Common myeloid progenitor, CD34-positive (primary cell): ENCODE measurements at regions not wholly inside any gene's neighbourhood (a gene's known extent, or its start where the extent isn't known, plus 50 kb on each side); places are given as distances from the start of the nearest gene placed in this dataset.

Source experiments
- CTCF ChIA-PET: fragments of 350-600 bp; sonication (Branson Sonifier 250); formaldehyde crosslinking; loops from one replicate; lab custom pipeline; 2021; ENCODE audit warnings: antibody characterized with exemption; lab: Charles Lee
- POLR2A ChIA-PET: fragments of 350-600 bp; sonication (Branson Sonifier 250); formaldehyde crosslinking; loops from one replicate; lab custom pipeline; 2021; ENCODE audit warnings: antibody characterized with exemption; lab: Charles Lee
- DNase-seq, 3 donors: peaks; one replicate each; pipeline versions ENCODE4 v3.0.0 to v3.0.0-alpha.2; 2013
- H3K27ac ChIP-seq, 2 experiments: 1 replicate in 1 of 2; 2 replicates in 1 of 2; pipeline ENCODE4 v1.7.0; 2013; ENCODE audit warnings: inconsistent platforms in 2 of 2, low read length in 2 of 2, mild to moderate bottlenecking in 2 of 2, low read depth in 1 of 2, moderate library complexity in 1 of 2; ENCODE audit not compliant: severe bottlenecking in 2 of 2, insufficient read depth in 1 of 2, poor library complexity in 1 of 2
- H3K27me3 ChIP-seq, 5 experiments: replicated peaks in 2 of 5; 1 replicate in 3 of 5; 2 replicates in 2 of 5; pipeline versions ENCODE4 v1.6.1 to v1.7.0; 2013; ENCODE audit warnings: low read length in 4 of 5, mild to moderate bottlenecking in 2 of 5, moderate library complexity in 2 of 5, inconsistent platforms in 1 of 5; ENCODE audit not compliant: insufficient read depth in 5 of 5, control insufficient read depth in 4 of 5
- H3K36me3 ChIP-seq, 4 experiments: 1 replicate in 2 of 4; 2 replicates in 2 of 4; pipeline versions ENCODE4 v1.6.1 to v1.7.0; 2013; ENCODE audit warnings: low read length in 3 of 4, control low read depth in 1 of 4, mild to moderate bottlenecking in 1 of 4; ENCODE audit not compliant: control insufficient read depth in 4 of 4, insufficient read depth in 4 of 4
- H3K4me1 ChIP-seq, 4 experiments: 1 replicate in 3 of 4; 2 replicates in 1 of 4; pipeline versions ENCODE4 v1.6.1 to v1.7.1; 2013; ENCODE audit warnings: low read length in 3 of 4, mild to moderate bottlenecking in 3 of 4, control low read depth in 1 of 4, inconsistent platforms in 1 of 4, moderate library complexity in 1 of 4; ENCODE audit not compliant: control insufficient read depth in 4 of 4, insufficient read depth in 4 of 4; ENCODE audit errors: control extremely low read depth in 1 of 4
- H3K4me3 ChIP-seq, 7 experiments: 1 replicate in 4 of 7; 2 replicates in 3 of 7; pipeline versions ENCODE4 v1.5.1 to v1.7.0; 2013; ENCODE audit warnings: mild to moderate bottlenecking in 7 of 7, low read length in 6 of 7, moderate library complexity in 6 of 7, inconsistent platforms in 2 of 7, low read depth in 2 of 7, control low read depth in 1 of 7; ENCODE audit not compliant: insufficient read depth in 4 of 7, control insufficient read depth in 1 of 7; ENCODE audit errors: extremely low read depth in 1 of 7
- H3K9me3 ChIP-seq, 5 experiments: 1 replicate in 4 of 5; 2 replicates in 1 of 5; pipeline versions ENCODE4 v1.6.1 to v1.7.1; 2013; ENCODE audit warnings: low read length in 4 of 5, mild to moderate bottlenecking in 2 of 5, inconsistent platforms in 1 of 5, low read depth in 1 of 5, moderate library complexity in 1 of 5; ENCODE audit not compliant: control insufficient read depth in 4 of 5, insufficient read depth in 2 of 5; ENCODE audit errors: control extremely low read depth in 1 of 5
- WGBS: methylation state at CpG from one replicate; pipeline ENCODE4 v1.1.5; 2013; ENCODE audit not compliant: insufficient coverage; 5-methylcytosine and 5-hydroxymethylcytosine counted together

- H3K4me3 ChIP-seq: no peak overlapping the region
- no peaks in the 10 kb centered on the region for H3K27me3 ChIP-seq
- no peak overlapping the region for H3K27ac ChIP-seq
- ChIA-PET POLR2A (no interaction called here), CTCF (no interaction called here)
- H3K9me3 ChIP-seq: no peaks in the 10 kb centered on the region
- H3K4me1 ChIP-seq: no peaks in the 10 kb centered on the region
- H3K36me3 ChIP-seq: no peaks in the 10 kb centered on the region
- no peak for DNase-seq
- WGBS: 97% methylated on average over 4 of the region's 4 CpGs
Observed at GRCh38 chr5:156170351-156170961, 156.5 kb upstream of the SGCD start.

- no peaks in the 10 kb centered on the region for H3K4me1 ChIP-seq
- H3K36me3 ChIP-seq: no peaks in the 10 kb centered on the region
- WGBS: 70% methylated on average over 2 of the region's 2 CpGs
- no peaks in the 10 kb centered on the region for H3K9me3 ChIP-seq
- no peaks in the 10 kb centered on the region for H3K27me3 ChIP-seq
- H3K27ac ChIP-seq: no peak overlapping the region
- ChIA-PET POLR2A (no interaction called here), CTCF (no interaction called here)
- no peak overlapping the region for H3K4me3 ChIP-seq
- DNase-seq: no peak
Observed at GRCh38 chr5:156174225-156174624, 152.7 kb upstream of the SGCD start.

- ChIA-PET CTCF (no interaction called here), POLR2A (no interaction called here)
- H3K4me1 ChIP-seq: no peaks in the 10 kb centered on the region
- no peak overlapping the region for H3K27ac ChIP-seq
- no peak for DNase-seq
- H3K4me3 ChIP-seq: no peak overlapping the region
- 100% methylated on average over 4 of the region's 5 CpGs for WGBS
- peaks cover 0 to 1% (median 0%) of the 10 kb centered on the region in 5 experiments for H3K9me3 ChIP-seq
- no peaks in the 10 kb centered on the region for H3K27me3 ChIP-seq
- no peaks in the 10 kb centered on the region for H3K36me3 ChIP-seq
Observed at GRCh38 chr5:156178117-156178516, 148.8 kb upstream of the SGCD start.

GRCh38 chr5:156181656-156182055 is 145.3 kb upstream of the SGCD start:
- no peaks in the 10 kb centered on the region for H3K4me1 ChIP-seq
- no peak for DNase-seq
- no peak overlapping the region for H3K4me3 ChIP-seq
- H3K9me3 ChIP-seq: peaks cover 0 to 1% (median 0%) of the 10 kb centered on the region in 5 experiments
- ChIA-PET CTCF (no interaction called here), POLR2A (no interaction called here)
- no peaks in the 10 kb centered on the region for H3K36me3 ChIP-seq
- H3K27me3 ChIP-seq: no peaks in the 10 kb centered on the region
- H3K27ac ChIP-seq: no peak overlapping the region
- 90% methylated on average over 1 of the region's 1 CpG for WGBS

GRCh38 chr5:156182174-156182967 is 144.6 kb upstream of the SGCD start:
- H3K27me3 ChIP-seq: no peaks in the 10 kb centered on the region
- 90% methylated on average over 3 of the region's 4 CpGs for WGBS
- CTCF ChIA-PET: no interaction called here
- H3K36me3 ChIP-seq: no peaks in the 10 kb centered on the region
- H3K9me3 ChIP-seq: peaks cover 0 to 1% (median 0%) of the 10 kb centered on the region in 5 experiments
- no peak overlapping the region for H3K27ac ChIP-seq
- DNase-seq: no peak
- H3K4me3 ChIP-seq: no peak overlapping the region
- POLR2A ChIA-PET: no interaction called here
- no peaks in the 10 kb centered on the region for H3K4me1 ChIP-seq

- Histone ChIP-seq H3K36me3 (no peaks in the 10 kb centered on the region), H3K27ac (no peak overlapping the region), H3K27me3 (no peaks in the 10 kb centered on the region), H3K9me3 (no peaks in the 10 kb centered on the region), H3K4me3 (no peak overlapping the region), H3K4me1 (no peaks in the 10 kb centered on the region)
- DNase-seq: no peak
- POLR2A ChIA-PET: no interaction called here
- no CpG with 5 or more reads among the region's 1 CpG for WGBS
- CTCF ChIA-PET: no interaction called here
Observed at GRCh38 chr5:156186760-156187159, 140.2 kb upstream of the SGCD start.

- Histone ChIP-seq H3K4me3 (no peak overlapping the region), H3K36me3 (no peaks in the 10 kb centered on the region), H3K27ac (no peak overlapping the region), H3K27me3 (no peaks in the 10 kb centered on the region), H3K4me1 (no peaks in the 10 kb centered on the region), H3K9me3 (no peaks in the 10 kb centered on the region)
- no peak for DNase-seq
- ChIA-PET POLR2A (no interaction called here), CTCF (no interaction called here)
- WGBS: no CpG with 5 or more reads among the region's 3 CpGs
Observed at GRCh38 chr5:156188016-156188415, 138.9 kb upstream of the SGCD start.
